Left ventricle myocardium superior (tissue), 1 donor: ENCODE measurements at regions not wholly inside any gene's neighbourhood (a gene's known extent, or its start where the extent isn't known, plus 50 kb on each side); places are given as distances from the start of the nearest gene placed in this dataset.
"Not testable (repeated sequence)": the region's sequence is repeated elsewhere in the genome, so short reads cannot be mapped to it uniquely, and the experiment has no call there.

Source experiments
- ATAC-seq: fragments of 200-7000 bp; cut with Tn5 transposase; one replicate; pipeline ENCODE4 v1.9.1; 2020; ENCODE audit warnings: mild to moderate bottlenecking, moderate library complexity
- DNase-seq: peaks from one replicate; pipeline ENCODE4 v3.0.0-alpha.2; 2020
- intact Hi-C: fragments of 100-400 bp; cut with micrococcal nuclease; formaldehyde crosslinking; loops from one replicate; pipeline ENCODE4 v1.11.0; 2022
- donor health status: DM: no; HTN: yes; CAD: no; lungs with severe emphysema.

GRCh38 chr1:117740496-117740895 is 134.6 kb downstream of the TENT5C start:
- ATAC-seq: no peak
- DNase-seq: no peak
- intact Hi-C loops: no loop called here

- DNase-seq, ATAC-seq, intact Hi-C loops: not testable (repeated sequence)
These were observed 140.7 kb downstream of the TENT5C start for GRCh38 chr1:117746565-117746964.

DNA sequence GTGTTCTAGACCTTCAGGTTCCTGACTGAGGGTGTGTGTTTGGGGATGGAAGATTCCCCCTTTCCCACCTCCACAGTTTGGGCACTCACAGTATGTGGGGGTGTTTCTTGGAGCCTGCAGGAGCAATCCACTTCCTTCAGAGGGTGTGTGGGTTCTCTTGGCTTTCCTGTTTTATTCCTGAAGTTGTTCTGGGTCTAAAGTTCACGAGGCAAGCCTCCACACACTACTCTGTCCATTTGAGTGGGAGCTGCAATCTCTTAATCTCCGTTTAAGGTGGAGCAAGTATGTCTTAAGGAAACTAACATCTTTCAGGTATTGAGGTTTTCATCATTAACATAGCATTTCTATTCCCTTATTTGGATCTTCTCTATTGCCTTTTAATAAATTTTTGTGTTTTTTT is 141.8 kb downstream of the TENT5C start:
- intact Hi-C loops: no loop called here
- no peak for ATAC-seq
- DNase-seq: no peak

GRCh38 chr1:117751321-117751720 is 145.5 kb downstream of the TENT5C start:
- DNase-seq: no peak
- intact Hi-C loops: loop anchor here (10.0 kb wide), 2 partner anchors 87 to 143 kb away; no protein-coding TSS in a partner anchor
- no peak for ATAC-seq

DNA sequence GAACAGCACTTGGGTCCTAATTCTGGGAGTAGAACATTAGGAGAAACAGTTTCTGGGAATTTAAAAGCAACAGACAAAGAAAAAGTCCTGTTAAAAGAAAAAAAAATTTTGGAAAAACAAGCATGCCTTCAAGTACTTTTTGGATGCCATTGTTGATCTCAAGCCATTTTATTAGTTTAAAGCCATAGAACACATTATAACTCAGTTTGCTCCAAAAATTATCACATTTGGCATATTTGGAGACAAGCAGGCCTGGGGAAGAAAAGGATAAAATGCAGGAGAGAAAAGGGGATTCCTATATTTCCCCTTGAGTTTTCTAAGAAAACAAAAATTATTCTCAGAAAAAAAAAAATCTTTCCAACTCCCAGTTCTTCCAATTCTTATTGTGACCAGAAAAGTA is 146.8 kb downstream of the TENT5C start:
- ATAC-seq (no peak), DNase-seq (no peak)
- intact Hi-C loops: loop anchor here (10.0 kb wide), 2 partner anchors 88 to 142 kb away; no protein-coding TSS in a partner anchor

DNA sequence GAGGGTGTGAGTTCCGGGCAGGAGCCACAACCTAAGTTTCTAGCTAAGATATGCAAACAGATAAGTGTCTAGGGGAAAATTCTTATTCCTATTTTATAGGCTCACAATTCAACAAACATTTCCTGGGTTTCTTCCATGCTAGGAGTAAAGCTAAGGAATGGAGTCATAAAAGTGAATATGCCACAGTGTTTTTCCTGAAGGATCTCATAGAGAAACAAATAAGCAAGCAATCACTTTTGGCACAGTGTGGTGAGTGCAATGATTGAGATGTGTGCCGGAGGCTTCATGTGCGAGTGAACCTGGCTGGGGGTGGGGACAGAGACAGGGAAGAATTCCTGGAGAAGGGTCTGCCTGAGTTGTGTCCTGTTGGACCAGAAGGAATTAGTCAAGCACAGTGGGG is 147.4 kb downstream of the TENT5C start:
- no peak for ATAC-seq
- no peak for DNase-seq
- intact Hi-C loops: loop anchor here (10.0 kb wide), 2 partner anchors 88 to 142 kb away; no protein-coding TSS in a partner anchor

DNA sequence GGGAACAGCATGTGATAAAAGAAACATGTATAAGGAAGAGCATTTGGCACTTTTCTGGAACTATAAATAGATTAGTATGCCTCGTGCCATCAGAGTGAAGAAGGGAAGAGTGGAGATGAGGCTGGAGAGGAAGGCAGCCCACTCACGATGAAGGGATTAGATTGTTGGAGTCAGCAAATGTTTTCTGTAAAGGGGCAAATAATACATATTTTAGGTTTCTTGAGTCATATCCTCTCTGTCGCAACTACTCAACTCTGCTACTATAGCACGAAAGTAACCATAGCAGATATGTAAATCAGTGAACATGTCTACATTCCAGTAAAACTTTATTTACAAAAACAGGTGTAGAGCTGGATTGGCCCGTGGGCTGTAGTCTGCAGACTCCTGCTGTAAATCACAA is 147.8 kb downstream of the TENT5C start:
- ATAC-seq (peak; percentile 52), DNase-seq (no peak)
- intact Hi-C loops: loop anchor here (10.0 kb wide), 2 partner anchors 89 to 141 kb away; no protein-coding TSS in a partner anchor

- peak; percentile 65 for ATAC-seq
- intact Hi-C loops: loop anchor here (10.0 kb wide), 2 partner anchors 90 to 140 kb away; no protein-coding TSS in a partner anchor
These were observed 148.5 kb downstream of the TENT5C start for GRCh38 chr1:117754061-117754969.

GRCh38 chr1:117757668-117758067 is 151.8 kb downstream of the TENT5C start:
- DNase-seq: no peak
- ATAC-seq: no peak
- intact Hi-C loops: loop anchor here (5.0 to 10.0 kb wide), 3 partner anchors 93 to 225 kb away; no protein-coding TSS in a partner anchor

More at GRCh38 chr1:117754061-117754969, 148.5 kb downstream of the TENT5C start:
- DNase-seq: peak; percentile 46

DNA sequence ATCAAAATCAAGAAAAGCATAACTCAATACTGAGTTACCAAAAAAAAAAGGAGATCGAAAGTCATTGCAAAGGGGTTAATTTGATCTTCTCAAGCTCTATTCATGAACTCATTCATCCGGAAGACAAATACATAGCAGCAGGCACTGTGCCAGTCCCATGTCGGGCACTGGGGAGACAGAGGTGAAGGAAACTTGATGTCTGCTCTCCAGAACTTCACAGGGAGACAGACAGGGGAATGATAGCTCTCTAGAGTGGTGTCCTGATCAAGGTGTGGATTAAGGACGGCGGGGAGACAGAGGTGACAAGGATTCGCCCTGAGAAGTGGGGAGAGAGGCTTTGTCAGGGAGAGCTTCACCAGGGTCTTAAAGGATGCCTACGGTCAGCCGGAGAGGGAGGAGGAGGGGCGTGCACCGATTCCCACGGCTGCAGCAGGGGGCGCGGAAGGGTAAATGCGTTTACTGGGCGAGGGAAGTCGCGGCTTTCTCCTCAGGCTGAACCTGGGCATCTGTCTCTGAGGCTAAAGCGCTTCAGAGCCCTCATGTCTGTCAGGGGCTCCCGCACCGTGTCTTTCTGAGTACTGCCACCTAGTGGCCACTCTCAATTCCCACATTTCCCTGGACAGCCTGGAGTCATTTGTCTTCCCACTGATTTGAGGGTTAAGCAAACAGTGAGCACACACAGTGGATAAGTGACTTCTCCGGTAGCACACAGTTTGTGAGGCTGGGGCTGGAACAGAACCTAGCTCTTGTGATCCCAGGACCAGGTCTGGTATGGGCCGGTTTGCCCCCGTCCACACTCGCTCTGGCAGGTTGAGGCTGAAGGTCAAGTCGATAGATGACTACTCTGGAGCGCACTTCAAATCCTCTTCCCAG is 152.8 kb downstream of the TENT5C start:
- intact Hi-C loops: loop anchor here (5.0 to 10.0 kb wide), 3 partner anchors 94 to 226 kb away; no protein-coding TSS in a partner anchor
- DNase-seq: peak; percentile 53
- peak; percentile 96 for ATAC-seq

- ATAC-seq (no peak), DNase-seq (no peak)
- intact Hi-C loops: loop anchor here (5.0 to 10.0 kb wide), 3 partner anchors 95 to 227 kb away; no protein-coding TSS in a partner anchor
These were observed 153.7 kb downstream of the TENT5C start for GRCh38 chr1:117759535-117759934.

- intact Hi-C loops: no loop called here
- ATAC-seq: no peak
- no peak for DNase-seq
These were observed 154.2 kb downstream of the TENT5C start for GRCh38 chr1:117760069-117760468.

DNA sequence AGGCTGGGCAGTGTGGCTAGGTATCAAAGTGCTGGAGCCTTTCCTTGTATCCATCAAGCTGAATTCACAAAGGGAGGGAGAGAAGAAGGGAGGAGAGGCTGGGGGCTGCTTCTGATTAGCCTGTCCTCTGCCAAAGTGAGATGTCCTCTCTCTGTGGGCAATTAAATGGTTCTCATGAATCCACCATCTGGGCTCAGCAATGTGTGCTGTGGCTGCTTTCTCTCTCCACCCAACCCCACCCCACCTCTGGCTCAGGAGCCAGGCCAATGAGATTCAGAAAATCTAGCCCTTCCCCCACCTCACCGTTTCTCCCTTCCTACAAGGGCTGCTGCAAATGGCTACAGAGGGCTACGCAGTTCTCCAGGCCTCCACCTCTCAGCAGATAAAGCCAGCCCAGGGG is 154.6 kb downstream of the TENT5C start:
- DNase-seq (no peak), ATAC-seq (no peak)
- intact Hi-C loops: no loop called here

DNA sequence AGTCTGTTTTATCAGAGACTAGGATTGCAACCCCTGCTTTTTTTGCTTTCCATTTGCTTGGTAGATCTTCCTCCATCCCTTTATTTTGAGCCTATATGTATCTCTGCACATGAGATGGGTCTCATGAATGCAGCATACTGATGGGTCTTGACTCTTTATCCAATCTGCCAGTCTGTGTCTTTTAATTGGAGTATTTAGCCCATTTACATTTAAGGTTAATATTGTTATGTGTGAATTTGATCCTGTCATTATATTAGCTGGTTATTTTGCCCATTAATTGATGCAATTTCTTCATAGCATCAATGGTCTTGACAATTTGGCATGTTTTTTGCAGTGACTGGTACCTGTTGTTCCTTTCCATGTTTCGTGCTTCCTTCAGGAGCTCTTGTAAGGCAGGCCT is 161.7 kb downstream of the GDAP2 start:
- DNase-seq, ATAC-seq, intact Hi-C loops: not testable (repeated sequence)

- intact Hi-C loops: no loop called here
- ATAC-seq: no peak
These were observed 158.4 kb downstream of the GDAP2 start for GRCh38 chr1:117770981-117771531.

DNA sequence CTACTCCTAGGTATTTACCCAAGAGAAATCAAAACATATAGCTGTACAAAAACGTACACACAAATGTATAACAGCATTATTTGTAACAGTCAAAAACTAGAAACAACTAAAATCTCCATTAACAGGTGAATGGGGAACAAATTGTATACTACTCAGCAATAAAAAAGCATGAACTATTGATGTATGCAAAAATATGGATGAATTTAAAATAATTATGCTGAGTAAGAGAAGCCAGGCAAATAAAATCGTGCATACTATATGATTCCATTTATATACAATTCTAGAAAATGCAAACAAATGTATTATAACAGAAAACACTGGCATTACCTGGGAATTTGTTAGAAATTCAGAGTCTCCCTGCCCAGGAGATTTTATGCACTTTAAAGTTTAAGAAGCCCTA is 150.1 kb downstream of the GDAP2 start:
- intact Hi-C loops: no loop called here
- ATAC-seq (no peak), DNase-seq (no peak)

More at GRCh38 chr1:117770981-117771531, 158.4 kb downstream of the GDAP2 start:
- DNase-seq: no peak

DNA sequence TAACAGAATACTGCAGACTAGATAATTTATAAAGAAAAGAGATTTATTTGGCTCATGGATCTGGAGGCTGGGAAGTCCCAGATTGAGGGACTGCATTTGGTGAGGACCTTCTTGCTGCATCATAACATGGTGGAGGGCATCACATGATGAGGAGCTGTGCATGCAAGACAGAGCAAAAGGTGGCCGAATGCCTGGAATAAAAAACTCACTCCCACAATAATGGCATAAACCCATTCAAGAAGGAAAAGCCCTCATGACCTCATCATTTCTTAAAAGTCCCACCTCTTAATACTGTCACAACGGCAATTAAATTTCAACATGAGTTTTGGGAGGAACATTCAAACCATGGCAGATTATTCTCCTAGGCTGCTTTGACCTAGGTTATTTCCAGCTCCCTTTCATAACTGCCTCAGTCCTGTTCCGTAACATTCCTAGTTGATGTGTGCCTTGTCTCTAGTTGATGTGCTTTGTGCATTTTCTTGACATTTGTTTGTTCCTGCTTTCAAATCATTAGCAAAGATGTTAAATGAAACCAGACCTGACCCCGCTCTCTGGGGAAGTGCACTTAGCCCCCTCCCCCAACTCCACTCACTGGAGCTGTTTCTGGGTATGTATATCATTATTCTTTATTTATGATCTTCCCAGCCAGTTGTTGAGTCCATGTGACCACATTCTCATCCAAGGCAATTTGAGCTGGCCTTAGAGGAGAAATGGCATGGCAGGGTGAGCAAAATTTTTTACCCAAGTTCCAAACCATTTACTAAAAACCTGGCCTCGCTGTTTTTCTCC is 148.5 kb downstream of the GDAP2 start:
- no peak for ATAC-seq
- intact Hi-C loops: no loop called here
- DNase-seq: no peak

DNA sequence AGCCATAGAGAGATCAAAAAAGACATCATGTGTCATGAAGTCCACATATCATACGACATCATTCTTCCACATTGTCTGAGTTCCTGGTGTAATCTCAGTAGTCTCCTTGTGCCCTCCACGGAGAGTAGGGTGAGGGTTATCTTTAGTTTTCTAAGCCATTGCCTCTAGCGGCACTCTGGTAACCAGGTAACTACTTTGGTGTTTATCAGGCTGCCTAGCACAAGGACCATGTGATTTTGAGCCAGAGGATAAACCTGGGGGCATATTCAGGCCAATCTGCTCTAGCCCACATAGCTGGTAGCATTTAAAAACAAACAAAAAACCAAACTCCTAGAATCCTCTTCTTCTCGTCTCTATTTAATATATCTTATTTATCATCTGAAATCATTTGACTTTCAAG is 147.4 kb downstream of the GDAP2 start:
- ATAC-seq: peak; percentile 92
- DNase-seq: no peak
- intact Hi-C loops: no loop called here
